DND-41 (cell line): ENCODE measurements at regions not wholly inside any gene's neighbourhood (a gene's known extent, or its start where the extent isn't known, plus 50 kb on each side); places are given as distances from the start of the nearest gene placed in this dataset.

Experiments
- ATAC-seq: fragments of 200-7000 bp; cut with Tn5 transposase; 3 replicates; pipeline ENCODE4 v1.9.1; 2021; ENCODE audit warnings: low read depth; ENCODE audit not compliant: insufficient read depth
- DNase-seq: peaks from one replicate; pipeline ENCODE4 v3.0.0-alpha.2; 2020
- H2AFZ ChIP-seq: 2 replicates; pipeline ENCODE4 v1.6.0; 2012; ENCODE audit warnings: low read depth, low read length
- H3K27ac ChIP-seq: 2 replicates; pipeline ENCODE4 v1.5.1; 2012; ENCODE audit warnings: low read length, inconsistent platforms
- H3K27me3 ChIP-seq: fragments of 200-600 bp; sonication (generic); 2 replicates; pipeline ENCODE4 v1.6.0; 2012; ENCODE audit warnings: low read length, mild to moderate bottlenecking, inconsistent platforms; ENCODE audit not compliant: insufficient read depth, poor library complexity
- H3K36me3 ChIP-seq: 2 replicates; pipeline ENCODE4 v1.5.1; 2012; ENCODE audit warnings: low read length, inconsistent platforms; ENCODE audit not compliant: insufficient read depth
- H3K4me1 ChIP-seq: 2 replicates; pipeline ENCODE4 v1.5.1; 2012; ENCODE audit warnings: mild to moderate bottlenecking, low read length; ENCODE audit not compliant: insufficient read depth
- H3K4me2 ChIP-seq: 2 replicates; pipeline ENCODE4 v1.6.0; 2012; ENCODE audit warnings: mild to moderate bottlenecking, moderate library complexity, low read length, inconsistent platforms; ENCODE audit not compliant: insufficient read depth
- H3K4me3 ChIP-seq, 2 experiments: fragments of 200-600 bp in 1 of 2; shearing (Covaris generic) in 1 of 2; 2 replicates each; pipeline ENCODE4 v1.5.1; 2012 to 2016; ENCODE audit warnings: inconsistent platforms in 2 of 2, low read length in 2 of 2, mild to moderate bottlenecking in 2 of 2, low read depth in 1 of 2, moderate library complexity in 1 of 2
- H3K79me2 ChIP-seq: 2 replicates; pipeline ENCODE4 v1.6.0; 2012; ENCODE audit warnings: low read length, inconsistent platforms; ENCODE audit not compliant: insufficient read depth
- H3K9ac ChIP-seq: 2 replicates; pipeline ENCODE4 v1.6.0; 2012; ENCODE audit warnings: low read depth, mild to moderate bottlenecking, inconsistent platforms, low read length, moderate library complexity
- H3K9me3 ChIP-seq: 2 replicates; pipeline ENCODE4 v1.5.1; 2012; ENCODE audit warnings: low read length, moderate library complexity, mild to moderate bottlenecking, inconsistent platforms; ENCODE audit not compliant: insufficient read depth, severe bottlenecking
- H4K20me1 ChIP-seq: 2 replicates; pipeline ENCODE4 v1.6.0; 2012; ENCODE audit warnings: low read length; ENCODE audit not compliant: insufficient read depth
- EZH2 ChIP-seq: IDR thresholded peaks from 3 replicates; pipeline ENCODE4 v1.6.1; 2012; ENCODE audit warnings: borderline replicate concordance, low read depth, mild to moderate bottlenecking, moderate library complexity, low read length, inconsistent platforms; ENCODE audit not compliant: severe bottlenecking
- TF ChIP-seq, protein P1 (sequence below): IDR thresholded peaks from 2 replicates; pipeline ENCODE4 v1.5.1; 2012; ENCODE audit warnings: borderline replicate concordance, low read length, moderate library complexity, mild to moderate bottlenecking; ENCODE audit not compliant: poor library complexity, severe bottlenecking; ENCODE audit errors: extremely low read depth

- Histone ChIP-seq H3K4me2 (no peak overlapping the region), H4K20me1 (no peaks in the 10 kb centered on the region), H2AFZ (no peak overlapping the region), H3K36me3 (no peaks in the 10 kb centered on the region), H3K79me2 (no peaks in the 10 kb centered on the region), H3K4me1 (no peaks in the 10 kb centered on the region), H3K27me3 (no peaks in the 10 kb centered on the region), H3K27ac (no peak overlapping the region), H3K4me3 (no peak overlapping the region), H3K9ac (no peak overlapping the region), H3K9me3 (no peaks in the 10 kb centered on the region)
- TF ChIP-seq, protein P1, sequence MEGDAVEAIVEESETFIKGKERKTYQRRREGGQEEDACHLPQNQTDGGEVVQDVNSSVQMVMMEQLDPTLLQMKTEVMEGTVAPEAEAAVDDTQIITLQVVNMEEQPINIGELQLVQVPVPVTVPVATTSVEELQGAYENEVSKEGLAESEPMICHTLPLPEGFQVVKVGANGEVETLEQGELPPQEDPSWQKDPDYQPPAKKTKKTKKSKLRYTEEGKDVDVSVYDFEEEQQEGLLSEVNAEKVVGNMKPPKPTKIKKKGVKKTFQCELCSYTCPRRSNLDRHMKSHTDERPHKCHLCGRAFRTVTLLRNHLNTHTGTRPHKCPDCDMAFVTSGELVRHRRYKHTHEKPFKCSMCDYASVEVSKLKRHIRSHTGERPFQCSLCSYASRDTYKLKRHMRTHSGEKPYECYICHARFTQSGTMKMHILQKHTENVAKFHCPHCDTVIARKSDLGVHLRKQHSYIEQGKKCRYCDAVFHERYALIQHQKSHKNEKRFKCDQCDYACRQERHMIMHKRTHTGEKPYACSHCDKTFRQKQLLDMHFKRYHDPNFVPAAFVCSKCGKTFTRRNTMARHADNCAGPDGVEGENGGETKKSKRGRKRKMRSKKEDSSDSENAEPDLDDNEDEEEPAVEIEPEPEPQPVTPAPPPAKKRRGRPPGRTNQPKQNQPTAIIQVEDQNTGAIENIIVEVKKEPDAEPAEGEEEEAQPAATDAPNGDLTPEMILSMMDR: no peak
- TF ChIP-seq EZH2: no peak
- no peak for ATAC-seq
- no peak for DNase-seq
These were observed 169.4 kb upstream of the CNTN1 start for GRCh38 chr12:40522837-40523236.

DNA sequence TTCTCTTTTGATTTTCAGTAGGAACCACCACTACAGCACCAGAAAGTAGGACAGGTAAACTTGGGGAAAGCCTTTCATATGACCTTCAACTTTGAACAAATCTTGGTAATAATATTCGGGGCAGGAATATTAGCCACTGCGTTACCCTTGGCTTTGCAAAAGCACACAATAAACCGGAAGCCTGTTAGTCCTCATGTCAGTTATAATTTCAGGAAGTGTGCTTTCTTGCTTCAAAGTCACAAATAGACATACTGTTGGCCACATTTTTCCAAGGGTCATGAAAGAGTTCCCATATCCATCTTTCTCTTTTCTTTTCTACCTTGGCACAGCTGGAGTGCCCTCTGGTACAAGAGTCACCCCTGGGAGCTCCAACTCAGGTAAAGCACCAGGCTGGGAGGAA, 167.2 kb upstream of the CNTN1 start:
- no peaks in the 10 kb centered on the region for H4K20me1 ChIP-seq
- DNase-seq (no peak), ATAC-seq (no peak)
- H3K9ac ChIP-seq: no peak overlapping the region
- no peaks in the 10 kb centered on the region for H3K9me3 ChIP-seq
- TF ChIP-seq, protein P1: no peak
- no peak for TF ChIP-seq EZH2
- H3K79me2 ChIP-seq: no peaks in the 10 kb centered on the region
- no peak overlapping the region for H3K27ac ChIP-seq
- H3K36me3 ChIP-seq: no peaks in the 10 kb centered on the region
- H3K27me3 ChIP-seq: no peaks in the 10 kb centered on the region
- no peak overlapping the region for H2AFZ ChIP-seq
- H3K4me1 ChIP-seq: no peaks in the 10 kb centered on the region
- H3K4me3 ChIP-seq: no peak overlapping the region
- H3K4me2 ChIP-seq: no peak overlapping the region

- no peak for ATAC-seq
These were observed 157.4 kb upstream of the CNTN1 start for GRCh38 chr12:40534828-40535227.

More at GRCh38 chr12:40534828-40535227, 157.4 kb upstream of the CNTN1 start:
- TF ChIP-seq EZH2: no peak
- TF ChIP-seq, protein P1: no peak
- H3K27ac ChIP-seq: no peak overlapping the region
- H3K4me1 ChIP-seq: no peaks in the 10 kb centered on the region
- H3K27me3 ChIP-seq: no peaks in the 10 kb centered on the region
- H3K9ac ChIP-seq: no peak overlapping the region
- H3K36me3 ChIP-seq: no peaks in the 10 kb centered on the region
- H3K9me3 ChIP-seq: peaks cover 2% of the 10 kb centered on the region
- H4K20me1 ChIP-seq: no peaks in the 10 kb centered on the region
- DNase-seq: no peak
- no peaks in the 10 kb centered on the region for H3K79me2 ChIP-seq
- no peak overlapping the region for H3K4me2 ChIP-seq
- H2AFZ ChIP-seq: no peak overlapping the region
- no peak overlapping the region for H3K4me3 ChIP-seq
